IPS-NIHi7 (cell line): ENCODE measurements at regions not wholly inside any gene's neighbourhood (a gene's known extent, or its start where the extent isn't known, plus 50 kb on each side); places are given as distances from the start of the nearest gene placed in this dataset.

Source experiments
- DNase-seq: peaks from one replicate; pipeline ENCODE4 v3.0.0; 2012; ENCODE audit warnings: mixed read lengths; ENCODE audit errors: extremely low spot score

DNA sequence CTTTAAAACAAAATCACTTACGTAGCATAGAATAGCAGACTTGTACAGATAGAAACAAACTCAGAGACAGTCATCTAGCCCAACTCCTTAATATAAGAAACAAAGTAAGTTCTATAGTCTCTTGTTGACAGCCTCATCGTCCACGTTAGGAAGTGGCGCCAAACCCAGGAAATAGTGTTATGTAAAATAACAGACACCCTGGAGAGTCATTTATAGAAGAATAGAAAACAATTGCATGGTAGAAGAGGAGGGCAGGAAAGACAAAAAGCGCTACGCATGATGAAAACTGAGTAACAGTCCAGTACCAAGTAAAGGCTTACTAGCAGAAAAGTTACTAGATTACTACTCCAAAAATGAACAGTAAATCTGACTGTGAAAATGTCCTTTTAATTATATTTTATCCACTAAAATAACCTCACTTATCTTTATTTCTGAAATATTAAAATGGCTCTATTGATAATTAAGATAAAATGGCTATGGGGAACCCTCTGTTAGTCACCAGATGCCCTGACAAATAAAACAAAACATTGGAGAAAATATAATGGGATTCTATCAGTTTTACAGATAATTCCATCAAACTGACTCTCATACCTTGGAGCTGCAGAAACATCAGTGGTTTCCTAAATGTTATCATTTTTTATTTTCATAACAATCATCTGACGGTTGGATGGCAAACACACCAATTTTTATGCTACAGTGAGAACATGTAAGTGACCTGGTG is 434.0 kb upstream of the C9orf72 start:
- DNase-seq, result no peak

DNA sequence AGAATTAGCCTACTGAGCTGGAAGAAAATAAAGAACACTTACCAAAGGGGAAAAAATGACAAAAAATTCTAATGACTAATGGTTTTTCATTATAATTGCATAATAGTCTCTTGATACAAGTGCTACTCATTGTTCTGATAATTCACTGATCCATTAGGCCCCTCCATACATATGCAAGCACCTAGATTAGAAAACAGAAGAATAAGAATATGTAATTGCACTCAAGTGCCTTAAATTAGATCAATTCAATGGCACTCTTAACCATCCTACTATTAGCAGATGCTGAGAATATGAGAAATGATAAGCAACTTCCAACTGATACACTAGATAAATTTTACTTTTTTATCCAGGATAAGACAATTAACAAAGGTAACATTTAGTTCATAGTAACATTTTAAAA is 440.9 kb upstream of the C9orf72 start:
- no peak for DNase-seq

DNA sequence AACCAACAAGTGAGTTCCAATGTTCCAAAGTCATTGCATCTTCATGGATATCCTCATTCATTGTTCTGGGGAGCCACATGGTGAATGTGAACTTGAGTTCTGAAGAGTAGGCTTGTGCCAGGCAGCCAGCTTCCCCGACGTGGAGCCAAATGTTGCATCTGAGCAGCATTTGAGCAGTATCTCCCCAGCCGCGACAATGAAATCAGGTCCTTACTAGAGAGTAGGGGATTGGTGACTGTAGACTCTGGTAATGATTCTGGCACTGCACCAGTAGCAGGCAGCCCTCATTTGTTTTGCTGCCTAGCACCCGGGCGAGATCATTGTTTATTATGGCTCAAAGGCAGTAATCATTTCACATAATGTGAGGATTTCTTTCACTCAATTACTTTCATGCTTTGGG is 451.4 kb upstream of the C9orf72 start:
- DNase-seq, result no peak

DNA sequence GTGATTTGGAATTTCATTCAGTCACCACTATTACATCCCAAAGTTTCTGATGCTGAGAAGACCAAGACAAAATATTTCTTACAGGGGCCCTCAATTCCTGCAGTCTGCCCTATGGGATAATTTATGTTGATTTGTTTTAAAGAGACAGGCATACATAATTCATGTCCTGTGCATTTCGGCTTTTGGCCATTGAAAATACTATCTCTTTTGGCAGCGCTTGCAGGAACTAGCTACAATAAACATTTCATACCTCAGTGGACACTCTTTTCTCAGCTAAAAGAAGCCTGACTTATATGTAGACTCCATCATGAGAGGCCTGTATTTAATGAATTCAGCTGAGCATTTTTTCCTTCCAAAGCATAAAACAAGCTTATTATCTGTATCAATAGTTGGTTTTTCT is 451.9 kb upstream of the C9orf72 start:
- DNase-seq, result no peak

DNA sequence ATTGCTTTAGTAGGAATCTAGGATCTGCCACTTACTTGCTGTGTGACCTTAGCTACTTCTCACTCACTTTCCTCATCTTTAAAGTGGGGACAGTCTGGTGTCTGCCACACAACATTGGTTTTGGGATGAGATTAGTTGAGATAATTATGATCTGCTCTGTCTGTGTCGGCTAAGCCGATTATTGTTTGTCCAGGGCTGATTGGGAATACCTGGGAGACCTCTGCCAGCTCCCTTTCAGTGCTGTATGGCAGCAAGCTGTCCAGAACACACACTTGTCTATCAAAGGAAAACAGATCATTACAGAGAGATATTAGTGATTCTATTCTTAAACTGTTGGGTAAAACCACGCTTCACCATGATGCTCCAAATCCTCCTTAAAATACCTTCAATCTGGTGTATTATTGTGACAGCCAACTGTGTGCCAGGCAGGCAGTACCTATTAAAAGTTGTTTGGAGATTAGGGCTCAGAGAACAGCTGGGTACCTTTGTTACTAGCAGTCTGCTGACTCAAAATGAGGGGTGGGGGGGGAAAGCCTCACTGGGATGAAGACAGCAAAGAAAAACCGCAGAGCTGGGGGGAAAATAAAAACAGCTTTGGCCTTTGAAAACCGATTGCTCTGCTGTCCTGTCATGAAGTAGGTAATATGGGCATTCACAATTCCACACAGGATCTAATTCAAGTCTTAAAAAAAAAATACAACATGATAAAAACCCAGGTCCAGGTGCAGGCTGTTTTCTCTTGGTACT is 458.4 kb upstream of the C9orf72 start:
- DNase-seq, result no peak

DNA sequence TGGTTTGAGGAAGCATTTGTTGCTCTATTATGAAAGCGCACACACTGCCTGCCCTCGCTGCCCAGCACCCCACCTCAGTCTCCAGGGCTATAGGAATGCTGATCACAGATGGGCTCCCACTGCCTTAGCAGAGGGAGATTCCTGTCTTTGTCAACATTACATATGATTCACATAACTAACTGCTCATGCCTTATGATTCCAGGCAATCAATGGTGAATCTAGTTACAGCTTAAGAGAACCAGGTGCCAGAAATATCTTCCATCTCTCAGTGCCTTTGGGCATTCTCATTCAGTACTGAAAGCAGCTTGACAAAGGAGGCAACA is 458.9 kb upstream of the C9orf72 start:
- no peak for DNase-seq

DNA sequence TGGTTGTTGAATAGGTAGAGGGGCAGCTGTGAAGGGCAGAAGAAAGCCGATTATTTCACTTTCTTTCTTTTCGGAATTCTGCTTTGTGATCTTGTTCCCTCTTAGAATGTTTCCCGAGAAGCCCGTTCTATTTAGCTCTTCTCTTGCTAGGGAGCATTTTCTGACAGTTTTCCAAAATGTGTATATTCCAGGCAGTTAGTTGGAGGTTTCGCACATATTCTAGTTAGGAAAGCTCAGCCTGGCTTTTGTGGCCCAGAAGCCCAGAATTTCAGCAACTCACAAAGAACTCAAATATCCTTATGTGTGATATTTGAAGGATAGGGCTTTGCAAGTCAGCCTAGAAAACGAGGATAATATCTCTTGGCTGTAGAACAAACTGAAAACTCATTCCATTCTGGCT is 461.0 kb upstream of the C9orf72 start:
- DNase-seq, result no peak

DNA sequence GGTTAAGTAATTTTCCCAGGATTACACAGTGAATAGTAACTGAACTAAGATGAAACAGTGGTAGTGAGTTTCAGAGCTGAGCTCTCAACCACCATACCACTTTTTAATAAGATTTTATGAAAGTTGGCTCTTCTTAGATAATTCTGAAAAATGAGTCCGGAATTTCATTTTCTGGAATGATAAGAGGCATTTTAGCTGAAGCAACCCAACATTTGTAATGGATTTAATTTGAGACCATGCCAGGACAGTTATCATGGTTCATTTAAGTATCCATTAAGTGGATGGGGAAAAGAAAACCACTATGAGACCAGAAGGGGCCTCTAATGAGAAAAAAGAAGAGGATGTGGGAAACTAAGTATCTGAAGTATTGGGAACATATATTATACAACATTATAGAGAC is 464.7 kb upstream of the C9orf72 start:
- DNase-seq, result no peak

DNA sequence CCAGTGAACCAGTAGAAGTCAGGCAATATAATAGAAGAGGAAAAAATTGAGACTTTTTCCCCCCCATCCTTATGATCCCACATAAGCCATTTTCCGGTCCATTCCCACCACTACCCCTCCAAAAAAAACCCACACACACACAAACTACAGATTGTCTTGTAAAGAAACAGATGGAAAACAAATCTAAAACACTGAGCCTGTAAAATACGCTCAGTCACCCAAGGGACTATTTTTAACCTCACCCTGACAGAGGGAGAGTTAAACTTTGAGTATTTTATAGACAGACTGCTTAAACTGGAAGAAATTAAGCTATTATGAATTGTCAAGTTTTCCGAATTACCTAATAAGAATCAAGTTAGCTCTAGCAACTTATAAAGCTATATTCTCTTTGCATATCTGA is 471.8 kb upstream of the C9orf72 start:
- DNase-seq, result no peak

DNA sequence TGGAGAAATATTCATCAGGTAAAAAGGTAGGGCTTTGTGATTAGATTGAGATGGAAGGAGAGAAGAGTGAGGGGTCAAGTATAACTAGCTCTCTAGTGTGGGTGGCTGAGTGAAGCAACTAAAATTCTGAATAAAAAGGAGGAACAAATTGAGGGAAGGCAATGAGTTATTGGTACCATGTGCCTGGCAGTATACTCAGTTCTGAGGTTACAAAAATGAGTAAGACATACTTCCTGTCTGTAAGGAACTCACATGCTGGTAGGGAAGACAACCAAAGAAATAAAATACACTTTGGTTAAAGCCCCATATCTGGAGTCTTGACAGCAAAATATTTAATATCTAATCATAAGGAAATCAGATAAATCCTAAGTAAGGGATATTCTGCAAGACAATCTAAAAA is 476.8 kb upstream of the C9orf72 start:
- DNase-seq, result no peak

DNA sequence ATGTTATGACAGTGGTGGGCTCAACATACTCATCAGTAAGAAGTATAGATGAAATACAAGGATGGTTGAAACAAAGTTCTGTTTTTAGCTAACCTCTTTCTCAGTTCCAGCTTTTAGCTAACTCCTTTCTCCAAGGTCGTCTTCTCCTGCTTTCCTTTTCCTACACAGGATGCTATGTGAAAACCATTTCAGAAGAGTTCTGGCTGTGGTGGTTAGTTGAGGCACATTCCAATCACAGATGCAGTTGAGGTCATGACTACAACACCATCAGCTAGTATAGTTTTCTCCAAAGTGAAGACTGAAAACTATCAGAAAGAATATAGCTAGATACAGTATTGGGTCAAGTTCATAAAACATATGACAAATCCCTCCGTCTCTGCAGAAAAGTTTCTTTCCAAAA is 477.7 kb upstream of the C9orf72 start:
- DNase-seq, result no peak

DNA sequence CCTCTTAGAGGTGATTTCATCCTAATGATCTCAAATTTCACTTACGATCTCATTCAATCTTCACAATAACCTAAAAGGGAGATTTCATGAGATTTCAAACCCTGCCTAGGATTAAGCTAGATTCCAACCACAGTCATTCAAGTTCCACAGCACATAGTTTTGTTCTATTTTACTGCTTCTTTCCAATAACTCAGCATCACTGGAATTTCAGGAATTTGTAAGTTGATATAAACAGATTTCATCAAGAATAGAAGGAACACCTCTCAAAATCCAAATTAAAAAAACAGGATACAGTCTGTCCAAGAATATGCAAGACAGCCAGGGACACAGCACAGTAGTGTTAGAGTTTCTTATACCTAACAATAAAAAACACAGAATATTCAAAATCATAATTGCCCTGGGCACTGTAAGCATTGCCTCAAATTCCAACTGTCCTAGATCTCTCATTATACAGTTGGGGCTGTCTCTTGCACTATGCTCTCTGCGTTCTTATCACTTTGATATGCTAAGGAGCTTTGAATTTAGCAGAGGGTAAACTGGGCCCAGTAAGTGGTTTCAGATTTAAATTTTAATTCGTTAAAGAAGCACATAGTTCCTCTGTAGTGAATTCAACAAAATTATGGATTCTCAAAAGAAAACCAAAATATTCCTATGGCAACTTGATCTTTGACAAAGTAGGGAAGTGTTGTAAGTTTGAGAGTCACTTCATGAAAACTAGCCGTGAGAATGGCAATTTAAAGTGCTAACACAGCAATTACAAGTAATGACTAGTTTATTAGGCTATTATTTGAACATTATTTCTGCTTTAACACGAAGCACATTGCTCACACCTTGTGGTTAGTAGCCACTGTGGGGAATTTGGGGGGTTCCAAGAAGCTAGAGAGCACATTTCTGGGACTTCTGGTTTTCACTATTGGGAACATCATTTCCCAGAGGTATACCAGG is 478.6 kb upstream of the C9orf72 start:
- no peak for DNase-seq

DNA sequence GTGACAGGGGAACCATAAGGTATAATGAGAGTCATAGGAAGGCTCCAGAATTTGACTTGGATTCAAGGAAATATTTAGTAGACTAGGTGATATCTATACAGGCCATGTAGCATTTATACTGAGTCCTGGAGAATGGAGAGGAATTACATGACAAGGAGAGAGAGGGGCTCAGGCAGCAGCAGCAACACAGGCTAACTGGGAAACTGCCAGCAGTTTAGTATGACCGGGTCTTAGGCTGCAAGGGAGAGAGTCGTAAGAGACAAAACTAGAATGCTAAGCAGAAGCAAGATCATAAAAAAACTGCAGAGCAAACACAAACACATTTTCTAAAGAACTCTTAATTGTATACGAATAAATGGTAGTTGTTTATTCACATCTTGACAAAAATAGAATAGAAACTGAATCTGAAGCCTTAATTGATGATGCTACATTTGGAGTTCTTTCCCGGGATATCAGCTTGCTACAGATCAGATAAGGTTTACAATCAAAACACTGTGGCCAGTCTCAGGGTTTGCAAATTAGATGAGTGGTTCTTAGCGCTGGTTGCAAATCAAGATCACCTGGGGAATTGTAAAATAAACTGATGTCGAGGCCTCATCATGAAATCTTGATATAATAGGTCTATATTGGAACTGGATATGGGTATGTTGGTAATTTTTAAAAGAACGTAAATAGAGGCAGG is 480.0 kb upstream of the C9orf72 start:
- no peak for DNase-seq

DNA sequence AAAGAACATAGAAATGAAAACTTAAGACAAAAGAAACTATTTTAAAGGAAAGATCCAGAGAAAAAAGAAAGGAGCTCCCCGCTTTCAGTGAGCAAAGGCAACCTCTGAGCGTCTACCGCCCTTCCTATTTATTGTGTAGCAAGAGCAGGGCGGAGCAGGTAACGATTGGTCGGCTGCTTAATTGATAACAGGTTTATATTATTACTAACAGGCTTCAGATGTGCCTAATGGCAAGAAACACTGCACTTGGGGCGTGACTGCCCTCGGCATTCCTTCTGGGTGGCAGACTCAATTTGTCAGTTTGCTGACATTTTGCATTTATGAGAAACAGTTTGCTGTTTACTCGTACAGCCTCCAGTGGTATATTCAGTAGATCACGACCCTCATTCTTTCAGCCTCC is 482.7 kb upstream of the C9orf72 start:
- no peak for DNase-seq

DNA sequence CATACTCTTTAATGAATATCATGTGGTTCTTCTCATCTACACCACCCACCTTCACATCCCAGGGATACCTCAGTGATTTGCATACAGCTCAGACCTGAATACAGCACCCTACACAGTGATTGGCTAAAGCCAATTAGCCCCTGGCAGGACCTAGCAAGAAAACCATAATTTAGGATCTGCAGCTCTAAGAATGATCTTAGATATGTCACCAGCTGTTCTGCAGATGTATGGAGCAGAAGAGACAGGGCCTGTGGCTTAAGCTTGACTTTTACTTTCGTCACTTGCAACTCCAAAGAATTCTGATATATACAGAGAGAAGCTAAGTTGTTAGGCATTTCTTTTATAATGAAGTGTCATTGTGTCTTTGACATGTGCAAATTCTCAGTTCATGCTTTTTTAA is 483.2 kb upstream of the C9orf72 start:
- no peak for DNase-seq

DNA sequence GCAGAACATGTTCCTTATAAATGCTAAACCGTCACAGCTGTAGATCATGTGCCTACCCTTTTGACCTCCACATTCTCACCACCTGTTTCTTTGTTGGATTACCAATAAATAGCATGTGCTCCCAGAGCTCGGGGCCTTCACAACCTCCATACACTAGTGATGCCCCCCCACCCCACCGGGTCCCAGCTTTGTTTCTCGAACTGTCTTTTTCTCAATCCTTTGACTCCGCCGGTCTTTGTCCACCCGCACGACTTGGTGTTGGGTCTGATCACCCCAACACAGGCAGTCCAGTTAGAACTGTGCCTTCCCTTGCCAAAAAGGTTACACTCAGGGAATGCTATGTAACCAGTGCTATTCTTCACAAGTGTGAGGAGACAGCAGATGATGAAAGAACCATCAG is 485.9 kb upstream of the C9orf72 start:
- DNase-seq, result no peak

DNA sequence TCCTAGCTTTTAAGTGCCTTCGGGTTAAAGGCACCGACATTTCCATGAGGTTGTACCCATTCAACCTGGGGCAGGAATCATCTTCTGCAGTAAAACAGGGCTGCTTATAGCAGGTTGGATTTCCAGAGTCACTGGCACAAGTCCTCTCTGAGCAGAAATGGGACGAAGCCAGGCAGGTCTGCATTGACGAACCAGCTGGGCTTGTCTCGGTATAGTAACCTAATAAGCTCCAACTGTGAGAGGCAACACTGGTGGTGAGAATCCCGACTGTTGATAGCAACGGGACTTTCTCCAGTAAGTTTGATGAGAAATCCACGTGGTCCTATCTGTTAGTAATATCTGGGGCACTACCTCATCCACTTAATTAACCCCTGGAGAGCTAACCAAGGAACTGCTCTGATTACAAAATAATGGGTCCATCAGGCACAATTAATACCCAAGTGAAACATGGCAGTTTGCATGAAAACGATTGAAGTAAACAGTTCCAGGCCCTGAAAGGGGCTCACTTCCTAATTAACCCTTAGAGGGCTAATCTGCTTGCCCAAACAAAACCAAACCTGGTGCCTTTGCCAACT is 491.0 kb upstream of the C9orf72 start:
- no peak for DNase-seq

DNA sequence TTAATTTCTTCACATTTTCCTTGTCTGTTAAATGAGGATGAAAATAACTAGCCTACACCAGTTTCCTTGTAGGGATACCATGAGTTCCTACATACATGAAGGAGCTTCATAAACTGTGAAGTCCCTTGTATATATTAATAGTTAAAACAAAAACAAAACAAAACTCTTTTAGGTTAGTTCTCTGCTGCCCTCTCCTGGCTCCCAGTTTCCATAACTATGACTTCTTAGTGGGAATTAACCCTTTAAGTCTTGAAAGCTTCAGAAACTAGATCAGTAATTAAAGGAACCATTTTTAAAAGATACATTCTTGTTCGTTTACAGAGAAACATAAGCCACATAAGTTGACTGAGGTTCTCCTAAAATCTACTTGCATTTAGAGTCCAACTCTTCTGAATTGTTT is 500.0 kb upstream of the C9orf72 start:
- no peak for DNase-seq

DNA sequence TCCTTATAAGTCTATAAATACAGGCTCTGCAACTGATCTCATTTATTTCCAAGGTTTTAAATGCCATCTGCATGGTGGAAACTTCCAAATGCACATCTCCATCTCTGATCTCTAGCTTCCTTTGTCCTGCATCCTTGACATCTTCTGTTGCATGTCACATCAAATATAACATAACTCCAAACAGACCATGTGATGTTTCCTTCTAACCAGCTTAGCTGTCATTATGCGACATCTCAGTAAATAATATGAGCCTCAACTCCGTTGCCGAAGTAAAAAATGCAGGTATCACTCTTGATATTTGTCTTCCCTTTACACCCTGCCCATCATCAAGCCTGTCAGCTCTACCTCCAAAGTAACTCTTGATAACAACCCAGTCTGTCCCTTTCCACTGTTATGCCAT is 506.4 kb upstream of the C9orf72 start:
- DNase-seq, result no peak

DNA sequence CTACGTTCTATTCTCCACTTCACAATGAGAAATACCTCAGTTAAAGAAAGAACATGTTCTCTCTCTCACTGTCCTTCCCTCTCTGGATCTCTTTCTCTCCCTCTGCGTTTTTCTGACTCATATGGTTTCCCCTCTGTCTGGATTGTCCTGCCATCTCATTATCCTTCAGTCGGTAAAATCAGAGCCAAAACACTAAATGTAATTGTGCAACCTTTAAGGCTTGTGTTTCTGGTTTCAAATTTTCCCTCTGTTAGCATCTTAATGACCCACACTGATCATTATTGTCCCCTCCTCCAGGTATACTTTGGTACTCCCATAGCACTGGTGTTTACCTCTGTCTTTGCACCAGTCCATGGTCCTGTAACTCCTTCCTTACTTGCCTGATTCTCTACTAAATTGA is 509.4 kb upstream of the C9orf72 start:
- DNase-seq, result no peak

DNA sequence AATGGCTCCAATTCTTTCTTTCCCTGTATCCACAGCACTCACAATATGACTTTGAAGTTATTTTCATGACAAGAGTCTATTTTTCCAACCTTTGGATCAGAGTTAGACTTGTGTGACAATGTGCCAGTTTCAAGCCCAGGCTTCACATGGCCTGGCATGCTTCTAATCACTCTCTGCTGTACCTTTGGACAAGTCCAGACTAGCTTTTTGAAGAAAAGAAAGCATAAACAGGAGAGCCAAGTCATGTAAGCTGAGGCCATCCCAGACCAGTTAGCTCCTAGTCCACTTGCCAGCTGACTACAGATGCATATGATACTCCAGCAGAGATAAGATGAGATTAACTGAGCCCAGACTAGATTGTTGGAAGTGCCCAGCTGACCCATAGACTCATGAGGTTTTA is 513.6 kb upstream of the C9orf72 start:
- DNase-seq, result no peak
